ENCODE measurements at regions not wholly inside any gene's neighbourhood (a gene's known extent, or its start where the extent isn't known, plus 50 kb on each side); places are given as distances from the start of the nearest gene placed in this dataset.

DNA sequence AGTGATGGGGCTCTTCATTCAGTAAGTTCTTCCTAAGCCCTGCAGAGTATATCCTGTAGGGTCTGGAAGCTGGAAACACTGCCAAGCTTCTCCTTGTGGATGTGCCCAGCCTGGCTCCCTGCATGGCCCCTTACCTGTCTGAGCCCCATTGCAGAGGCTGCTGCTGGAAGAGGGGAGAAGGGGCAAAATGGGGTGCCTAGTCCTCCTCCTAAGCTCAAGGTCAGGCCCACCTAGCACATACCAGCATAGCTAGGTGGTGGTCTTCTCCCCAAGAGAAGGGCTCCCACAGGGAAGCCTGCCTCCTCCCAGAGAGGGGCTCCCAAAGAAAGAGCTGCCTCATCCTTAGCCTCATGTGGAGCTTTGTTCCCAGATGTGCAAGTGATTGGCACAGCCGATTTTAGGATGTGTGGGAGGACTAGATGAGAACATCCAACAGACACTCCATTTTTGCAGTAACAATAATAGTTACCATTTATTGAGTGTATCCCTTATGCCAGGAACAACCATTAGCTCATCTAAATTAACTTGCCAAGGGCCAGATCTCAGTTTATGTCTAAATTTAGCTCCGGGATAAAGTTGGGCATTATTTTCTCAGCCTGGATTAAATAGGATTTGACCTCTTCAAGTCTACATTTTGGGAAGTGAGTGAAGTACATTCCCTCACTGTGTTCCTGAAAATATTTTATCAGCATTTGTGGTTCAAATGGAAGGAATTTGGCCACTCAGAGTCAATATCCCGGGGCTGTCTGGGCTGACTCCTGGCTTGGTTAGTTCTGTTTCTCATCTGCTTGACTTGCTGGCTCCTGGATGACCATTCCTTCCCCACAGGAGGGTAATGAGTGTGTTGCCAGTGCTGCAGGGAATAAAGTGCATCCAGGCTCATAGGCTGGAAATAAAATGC, 291.1 kb upstream of the ROPN1 start:
- no peak for DNase-seq

DNA sequence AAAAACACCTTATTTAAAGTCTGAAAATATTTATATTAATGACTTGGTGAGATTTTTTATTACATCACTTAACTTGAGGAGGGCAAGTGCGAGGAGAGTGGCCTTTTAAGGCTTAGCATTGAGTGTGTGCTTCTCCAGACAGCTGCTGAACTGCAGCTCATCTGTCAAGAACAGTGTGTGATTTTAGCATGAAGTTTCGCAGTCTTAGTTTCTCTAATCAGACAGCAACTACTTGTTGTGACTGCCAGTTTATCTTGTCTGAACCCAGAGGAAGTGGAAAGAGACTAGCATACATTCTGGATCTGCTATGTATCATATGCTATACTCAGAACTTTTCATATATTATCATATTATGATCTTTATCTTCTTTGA, 291.7 kb upstream of the ROPN1 start:
- DNase-seq = no peak

GRCh38 chr3:124288996-124289395, 297.1 kb upstream of the ROPN1 start:
- DNase-seq = no peak

DNA sequence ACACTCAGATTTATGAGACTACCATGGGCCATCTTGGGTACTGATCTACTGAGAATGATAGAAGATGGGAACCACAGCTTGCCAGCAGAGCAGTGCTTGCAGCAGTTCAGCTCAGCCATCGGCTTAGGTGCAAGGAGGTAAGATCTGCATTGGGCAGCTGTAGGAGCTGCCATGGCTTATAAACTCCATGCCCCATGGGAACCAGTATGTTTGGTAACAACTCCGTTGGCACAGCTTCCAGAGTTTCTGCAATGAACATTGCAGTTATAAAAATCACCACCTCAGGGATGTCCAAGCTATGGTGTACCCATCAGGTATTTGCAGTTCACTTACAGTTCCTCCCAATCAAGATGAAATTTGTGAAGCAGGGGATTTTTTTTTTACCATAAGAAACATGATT, 299.1 kb upstream of the ROPN1 start:
- no peak for DNase-seq

DNA sequence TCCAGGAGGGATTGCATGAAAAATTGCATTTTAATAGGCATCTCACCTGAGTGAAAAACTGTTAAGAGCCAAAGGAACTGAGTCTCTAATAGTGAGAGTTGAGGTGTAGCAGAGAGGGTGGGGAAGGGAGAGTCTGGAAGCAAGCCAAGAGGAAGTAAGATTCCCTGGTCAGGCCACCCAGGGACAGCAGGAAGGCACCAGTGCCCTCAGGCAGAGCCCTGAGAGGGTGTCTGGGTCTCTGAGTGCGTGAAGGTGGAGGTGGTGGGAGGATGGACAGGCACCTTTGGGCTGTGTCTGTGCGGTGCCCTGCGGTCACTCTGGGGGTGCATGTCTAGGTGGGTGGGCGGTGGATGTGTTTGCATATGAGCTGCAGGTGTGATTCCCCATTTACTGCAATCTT, 300.4 kb upstream of the ROPN1 start:
- DNase-seq = no peak

- DNase-seq = no peak
These were observed 301.7 kb upstream of the ROPN1 start for GRCh38 chr3:124293584-124293983.

DNA sequence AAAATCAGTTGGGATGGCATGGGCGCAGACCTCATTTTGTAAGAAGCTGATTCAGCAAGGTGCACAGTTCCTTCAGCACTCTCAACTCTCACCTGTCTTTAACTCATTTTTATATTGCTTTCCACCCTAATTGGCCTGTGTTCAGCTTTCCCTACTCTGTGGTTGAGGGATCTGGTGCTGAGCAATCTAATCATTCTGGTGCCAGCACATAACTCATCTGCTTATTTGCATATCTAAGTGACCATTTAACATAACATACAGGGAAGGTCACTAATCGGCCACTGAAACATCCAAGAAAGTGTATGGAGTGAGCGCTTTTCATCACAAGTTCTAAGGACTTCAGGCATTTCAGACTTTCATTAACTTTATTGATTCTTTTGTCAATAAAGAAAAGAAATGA, 303.4 kb upstream of the ROPN1 start:
- no peak for DNase-seq

DNA sequence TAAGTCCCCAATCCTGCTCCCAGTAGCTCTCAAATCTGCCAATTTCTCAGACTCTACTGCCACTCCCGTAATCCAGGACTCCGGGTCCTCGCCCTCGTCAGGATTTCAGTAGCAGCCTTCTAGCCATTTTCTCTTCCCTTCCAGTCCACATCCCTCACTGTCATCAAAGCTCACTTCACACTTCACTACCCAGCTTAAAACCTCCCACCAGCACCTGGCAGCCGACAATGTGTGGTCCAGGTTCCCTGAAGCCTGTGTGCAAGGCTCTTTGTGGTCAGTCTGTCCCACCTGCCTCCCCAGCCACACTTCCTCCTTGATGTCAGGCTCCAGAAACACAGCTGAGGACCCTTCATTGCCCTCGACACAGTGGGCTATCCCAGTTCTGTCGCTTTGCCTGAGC, 304.5 kb upstream of the ROPN1 start:
- DNase-seq = no peak

DNA sequence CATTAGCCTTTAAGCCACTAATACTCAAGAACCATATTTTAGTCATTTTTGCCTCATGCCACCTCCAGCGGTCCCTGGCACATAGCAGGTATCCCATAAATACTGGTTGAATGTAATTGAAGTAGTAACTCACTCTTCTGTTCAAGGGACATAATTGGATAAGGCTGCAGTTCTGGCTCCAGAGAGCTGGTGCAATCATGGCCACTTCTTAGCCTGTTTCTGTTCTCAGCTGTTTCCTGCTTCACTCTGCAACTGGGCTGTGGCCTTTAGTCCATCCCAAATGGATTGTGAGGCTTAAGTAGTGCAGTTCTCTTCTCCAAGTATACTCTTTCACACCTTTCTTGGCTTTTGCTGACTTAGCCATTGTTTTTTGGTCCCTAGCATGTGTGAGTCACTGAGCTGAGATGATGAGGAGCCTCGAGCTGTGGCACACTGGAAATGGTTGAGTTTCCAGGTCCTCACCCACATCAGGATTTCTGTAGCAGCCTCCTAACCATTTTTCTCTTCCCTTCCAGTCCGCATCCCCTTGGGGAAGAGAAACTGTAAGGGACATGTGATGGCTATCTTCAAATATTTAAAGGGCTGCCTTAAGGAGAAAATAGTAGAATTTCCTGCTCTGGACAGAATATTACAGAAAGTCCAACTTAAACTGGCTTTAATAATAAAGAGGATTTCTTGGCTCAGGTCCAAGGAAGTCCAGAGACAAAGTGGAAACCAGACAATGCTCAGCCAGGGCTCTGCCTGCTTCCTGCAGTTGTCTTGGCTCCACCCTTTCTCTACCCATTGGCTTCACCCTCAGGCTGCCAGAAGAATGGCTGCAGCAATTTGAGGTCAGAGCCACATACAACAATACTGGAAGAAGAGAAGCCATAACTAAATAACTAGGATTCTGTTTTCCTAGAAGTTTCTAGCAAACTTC, 305.4 kb upstream of the ROPN1 start:
- no peak for DNase-seq

GRCh38 chr3:124298301-124298700, 306.4 kb upstream of the ROPN1 start:
- no peak for DNase-seq

DNA sequence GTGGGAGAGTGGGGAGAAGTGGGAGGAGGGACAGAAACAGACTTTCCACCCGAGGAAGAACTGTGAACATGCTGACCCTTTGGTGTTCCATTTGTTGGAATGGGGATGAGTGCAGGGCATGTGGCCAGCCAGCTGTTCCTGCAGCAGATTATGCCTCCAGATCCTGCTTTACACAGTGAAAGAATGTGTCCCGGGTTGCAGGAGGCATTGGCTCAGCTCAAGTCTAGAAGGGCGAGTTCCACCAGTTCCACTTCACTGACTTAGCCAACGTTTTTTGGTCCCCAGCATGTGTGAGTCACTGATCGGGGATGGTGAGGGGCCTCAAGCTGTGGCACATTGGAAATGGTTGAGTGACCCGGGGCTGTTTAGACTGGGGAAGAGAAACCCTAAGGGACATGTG, 307.0 kb upstream of the ROPN1 start:
- DNase-seq = no peak

- DNase-seq = no peak
These were observed 307.9 kb upstream of the ROPN1 start for GRCh38 chr3:124299831-124300230.

GRCh38 chr3:124300416-124300815, 308.5 kb upstream of the ROPN1 start:
- no peak for DNase-seq

DNA sequence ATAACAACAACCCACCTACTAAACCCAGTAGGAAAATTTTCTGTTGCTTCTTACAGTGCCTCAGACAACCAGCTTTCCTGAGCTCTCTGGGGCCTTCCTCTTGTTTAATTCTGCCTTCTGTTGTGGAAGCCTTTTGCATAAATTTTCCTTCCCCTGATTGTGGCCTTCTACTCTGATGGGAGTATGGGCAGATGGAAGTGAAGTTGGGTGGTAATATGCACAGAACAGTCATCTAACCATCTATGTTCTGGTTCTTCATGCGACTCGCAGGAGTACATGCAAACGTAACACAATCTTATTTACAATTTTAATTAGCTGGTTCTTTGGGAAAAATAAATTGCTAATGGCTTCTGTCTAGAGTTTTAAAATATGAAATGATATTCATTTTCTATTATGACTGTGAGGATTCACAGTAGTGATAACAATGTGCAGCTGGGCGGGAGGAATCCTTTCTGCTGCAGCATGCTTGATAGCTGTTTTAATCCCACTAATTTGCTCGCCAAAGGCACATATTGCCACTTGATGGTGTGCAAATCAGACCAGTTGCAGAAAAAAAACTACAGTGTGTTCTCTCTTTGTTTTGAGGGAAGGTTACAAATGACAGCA, 311.5 kb upstream of the ROPN1 start:
- DNase-seq = no peak

DNA sequence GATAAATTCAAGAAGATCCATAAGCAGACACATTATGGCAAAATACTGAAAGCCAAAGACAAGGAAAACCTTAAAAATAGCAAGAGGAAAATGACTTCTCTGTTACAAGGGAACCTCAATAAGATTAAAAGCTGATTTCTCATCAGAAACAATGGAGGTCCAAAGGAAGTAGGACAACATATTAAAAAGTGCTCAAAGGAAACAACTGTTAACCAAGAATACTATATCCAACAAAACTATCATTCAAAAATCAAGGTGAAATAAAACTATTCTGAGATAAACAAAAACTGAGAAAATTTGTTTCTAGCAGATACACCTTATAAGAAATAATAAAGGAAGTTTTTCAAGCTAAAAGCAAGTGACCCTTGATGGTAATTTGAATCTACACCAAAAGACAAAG, 314.7 kb upstream of the ROPN1 start:
- no peak for DNase-seq

DNA sequence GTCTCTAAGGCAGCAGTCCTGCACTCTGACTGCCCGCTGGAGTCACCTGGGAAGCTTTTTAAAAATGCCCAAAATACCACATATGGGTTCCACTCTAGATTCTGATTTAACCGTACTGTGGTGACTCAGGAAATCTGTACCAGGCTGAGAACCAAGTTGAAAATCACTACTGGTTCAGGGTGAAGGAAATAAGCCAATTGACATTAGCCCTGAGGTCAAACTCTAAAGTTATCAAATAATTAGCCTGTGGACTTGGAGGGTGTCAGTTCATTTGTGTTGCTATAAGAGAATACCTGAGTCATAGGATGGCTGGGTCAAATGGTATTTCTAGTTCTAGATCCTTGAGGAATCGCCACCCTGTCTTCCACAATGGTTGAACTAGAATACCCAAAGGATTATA, 321.7 kb upstream of the ROPN1 start:
- DNase-seq = no peak

DNA sequence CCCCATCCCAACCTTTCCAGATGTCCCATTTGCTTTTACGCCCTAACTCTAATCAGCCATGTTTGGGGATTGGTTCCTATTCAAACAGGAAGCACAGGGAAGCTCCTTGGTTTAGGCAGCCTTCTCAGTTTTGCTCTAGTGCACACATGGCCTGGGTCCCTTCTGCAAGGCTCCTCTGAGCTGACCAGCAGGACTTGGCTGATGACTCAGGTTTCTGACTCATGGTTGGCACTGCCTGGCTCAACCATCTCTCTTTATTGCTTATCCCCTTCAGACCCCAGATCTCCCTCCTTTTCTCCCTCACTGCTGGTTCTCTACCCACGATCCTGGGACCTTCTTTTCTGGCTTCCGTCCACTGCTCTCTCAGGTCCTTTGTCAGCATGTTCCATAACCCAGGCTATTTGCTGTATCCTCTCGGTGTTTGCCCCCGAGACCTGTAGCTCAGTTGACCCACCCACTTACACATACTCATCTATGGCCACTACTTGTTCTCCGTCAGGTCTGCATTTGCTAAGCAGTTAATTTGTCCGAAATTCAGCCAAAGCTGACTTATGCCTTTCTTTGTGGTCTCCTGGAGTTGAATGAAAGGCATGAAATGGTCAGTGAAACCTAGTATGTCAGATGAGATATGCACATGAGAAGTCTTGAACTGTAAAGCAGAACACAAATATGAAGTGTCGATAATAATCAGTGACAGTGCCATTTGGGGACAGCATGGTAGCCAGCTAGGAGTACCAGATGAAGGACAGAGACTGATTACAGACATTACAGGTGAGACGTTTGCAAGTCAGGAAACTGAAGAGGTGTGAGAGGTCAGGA, 323.5 kb upstream of the ROPN1 start:
- no peak for DNase-seq

DNA sequence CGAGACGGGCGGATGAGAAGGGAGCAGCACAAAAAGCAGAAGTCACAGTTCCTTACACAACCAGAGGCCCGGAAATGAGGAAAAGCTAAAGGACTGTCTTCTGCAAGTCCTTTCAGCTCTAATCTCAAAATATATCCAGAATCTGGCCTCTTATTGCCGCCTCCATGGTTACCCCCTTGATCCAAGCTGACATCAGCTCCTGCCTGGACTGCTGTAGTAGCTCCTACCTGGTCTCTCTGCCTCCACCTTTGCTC, 324.0 kb upstream of the ROPN1 start:
- DNase-seq = no peak

GRCh38 chr3:124318014-124318413, 326.1 kb upstream of the ROPN1 start:
- DNase-seq = no peak

DNA sequence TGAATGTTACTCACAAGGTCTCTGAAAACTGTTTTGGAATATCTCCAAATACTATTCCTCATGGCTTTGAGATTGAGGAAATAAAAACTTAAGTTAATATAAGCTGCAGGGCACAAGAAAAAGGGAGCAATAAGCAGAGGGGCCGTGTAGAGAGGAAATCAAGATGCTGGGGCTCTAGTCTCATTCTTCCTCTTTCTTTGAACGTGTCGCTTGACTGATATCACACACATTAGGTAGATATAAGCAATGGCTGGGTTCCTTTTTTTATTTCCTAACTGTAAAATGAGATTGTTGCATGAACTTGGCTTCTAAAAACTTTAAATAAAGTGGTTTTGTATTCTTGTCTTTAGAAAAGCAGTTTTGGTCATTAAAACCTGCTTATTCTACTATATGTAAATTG, 326.7 kb upstream of the ROPN1 start:
- DNase-seq = no peak

DNA sequence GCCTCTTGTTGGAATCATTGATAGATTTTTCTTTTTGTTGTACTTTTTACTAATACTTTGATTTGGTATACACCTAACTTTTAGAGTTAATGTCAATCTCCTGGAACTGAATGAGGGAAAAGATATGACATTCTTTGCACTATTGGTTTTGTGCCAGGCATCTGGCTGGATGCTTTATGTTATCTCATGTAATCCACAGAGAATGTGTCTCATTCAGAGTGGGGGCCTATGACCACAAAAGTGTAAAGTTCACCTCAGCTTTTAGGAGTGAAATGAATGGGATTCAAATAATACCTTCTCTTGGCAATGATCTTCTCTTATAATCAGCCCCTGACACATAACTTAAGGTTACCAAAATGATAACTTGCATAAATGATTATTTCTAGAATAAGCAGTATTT, 329.1 kb upstream of the ROPN1 start:
- DNase-seq = no peak

- DNase-seq = no peak
These were observed 330.5 kb upstream of the ROPN1 start for GRCh38 chr3:124322309-124322880.

- DNase-seq = no peak
These were observed 331.0 kb upstream of the ROPN1 start for GRCh38 chr3:124322966-124323365.
